NCI-H446 (cell line): ENCODE measurements at regions not wholly inside any gene's neighbourhood (a gene's known extent, or its start where the extent isn't known, plus 50 kb on each side); places are given as distances from the start of the nearest gene placed in this dataset.

Source experiments
- DNase-seq, 2 experiments: peaks; one replicate each; lab custom pipeline; 2025; lab: John Stamatoyannopoulos, UW

DNA sequence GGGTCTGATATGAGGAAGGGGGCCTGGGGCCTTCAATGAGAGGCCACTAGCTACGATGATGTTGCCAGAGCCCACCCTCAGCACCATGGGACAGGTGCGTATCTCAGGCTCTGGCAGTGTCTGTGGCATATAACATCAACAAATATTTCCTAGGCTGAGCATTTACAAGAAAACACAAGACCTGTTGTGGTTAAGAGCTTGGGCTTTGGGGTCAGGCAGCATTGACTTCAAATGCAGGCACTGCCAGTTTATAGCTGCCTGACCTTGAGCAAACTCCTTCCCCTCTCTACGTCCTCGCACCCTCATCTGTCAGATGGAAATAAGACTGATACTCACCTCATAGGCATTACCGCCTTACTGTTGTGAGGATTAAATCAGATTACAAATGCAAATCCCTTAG is 156.0 kb downstream of the KATNAL1 start:
- no peak for DNase-seq

DNA sequence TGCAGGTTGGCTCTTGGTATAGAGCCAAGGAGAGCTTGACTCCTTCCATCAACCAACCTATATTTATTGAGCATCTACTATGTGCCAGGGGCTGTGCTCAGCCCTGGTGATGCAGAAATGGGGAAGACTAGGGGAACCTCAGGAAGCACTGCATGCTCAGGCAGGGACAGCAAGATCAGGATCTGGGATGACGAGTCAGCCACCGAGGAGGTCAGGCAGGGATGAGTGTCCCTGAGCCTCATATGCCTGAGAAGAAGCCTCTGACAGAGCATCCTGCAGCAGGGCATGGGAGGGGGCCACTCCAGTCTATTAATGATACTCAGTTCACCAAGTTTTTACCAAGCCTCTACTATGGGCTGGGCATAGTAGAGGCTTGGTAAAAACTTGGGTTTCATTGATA is 158.1 kb downstream of the KATNAL1 start:
- DNase-seq, result no peak

DNA sequence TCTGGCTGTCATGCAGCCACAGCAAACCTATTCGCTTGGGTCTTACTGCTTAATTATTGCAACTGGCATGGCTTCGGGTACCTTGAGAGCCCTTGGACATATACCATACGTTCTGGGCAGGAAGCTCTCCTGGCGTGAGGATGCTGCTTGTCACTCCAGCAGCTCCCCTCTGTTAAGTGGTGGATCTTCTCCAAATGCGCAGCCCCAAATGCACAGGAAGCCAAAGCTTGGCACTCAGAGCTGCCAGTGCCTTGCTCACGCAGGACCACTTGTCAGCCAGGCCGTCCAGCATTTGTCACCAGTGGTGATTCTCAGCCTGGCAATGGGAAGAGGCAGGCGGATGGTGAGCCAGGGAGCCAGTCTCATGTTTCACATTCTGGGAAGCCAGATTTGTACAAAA is 158.6 kb downstream of the KATNAL1 start:
- peak in 1 of 2 experiments; percentile 16 for DNase-seq

DNA sequence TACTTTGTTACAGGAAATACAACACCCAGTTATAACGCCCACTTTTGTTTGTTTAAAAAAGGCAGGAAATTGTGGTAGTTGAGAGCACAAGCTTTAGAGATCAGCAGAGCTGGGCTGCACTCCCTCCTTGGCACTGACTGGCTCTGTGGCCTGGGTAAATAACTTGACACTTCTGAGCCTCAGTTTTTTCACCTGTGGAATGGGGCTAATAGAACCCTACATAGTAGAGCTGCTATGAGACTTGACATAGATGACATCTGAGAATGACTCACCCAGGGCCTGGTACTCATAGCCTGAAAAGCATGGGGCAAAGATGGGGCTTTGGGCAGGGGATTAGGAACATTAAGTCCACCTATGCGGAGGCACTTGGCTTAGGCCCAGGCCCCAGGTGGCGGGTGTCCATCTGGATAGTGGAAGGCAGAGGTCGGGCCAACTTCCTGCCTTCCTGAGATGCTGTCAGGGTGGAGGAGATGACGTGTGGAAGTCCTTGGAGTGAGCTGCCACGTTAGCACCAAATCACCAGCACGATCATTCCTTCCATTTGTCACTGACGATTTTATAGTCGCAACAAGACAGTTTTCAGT is 159.1 kb downstream of the KATNAL1 start:
- DNase-seq, result no peak

DNA sequence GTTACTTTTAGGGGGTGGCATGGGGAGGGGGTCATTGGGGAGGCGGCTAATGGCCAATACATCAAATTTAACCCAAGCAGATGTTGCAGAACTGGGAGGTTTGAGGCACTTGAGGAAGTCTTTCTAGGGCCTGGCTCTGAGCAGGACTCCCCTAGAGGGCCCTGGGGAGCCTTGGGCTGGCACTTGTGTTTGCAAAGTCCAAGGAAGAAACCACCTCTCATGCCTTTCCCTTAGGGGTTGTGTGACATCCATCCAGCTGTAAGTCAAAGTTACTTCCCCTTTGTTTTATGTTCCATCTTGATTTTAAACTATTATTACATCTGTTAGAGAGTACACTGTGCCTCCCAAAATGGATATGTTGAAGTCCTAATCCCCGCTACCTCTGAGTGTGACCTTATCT is 159.9 kb downstream of the KATNAL1 start:
- no peak for DNase-seq

DNA sequence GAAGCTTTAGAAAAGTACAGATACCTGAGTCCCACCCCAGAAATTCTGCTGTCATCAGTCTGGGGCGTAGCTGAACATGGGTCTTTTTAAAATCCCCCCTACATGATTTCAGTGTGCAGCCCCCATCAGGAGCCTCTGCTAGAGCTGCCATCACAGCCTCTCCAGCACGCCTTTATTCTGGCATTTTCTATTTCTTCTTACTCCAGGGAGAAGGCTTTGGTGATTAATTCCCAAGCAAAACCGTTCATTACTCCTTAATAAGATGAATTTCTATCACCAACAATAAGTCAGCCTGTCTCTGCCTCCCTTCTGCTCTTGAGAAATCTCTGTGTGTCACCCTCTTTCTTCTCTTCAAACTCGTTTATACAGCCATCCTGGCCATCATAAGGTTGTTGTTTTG is 160.3 kb downstream of the KATNAL1 start:
- DNase-seq, result no peak

DNA sequence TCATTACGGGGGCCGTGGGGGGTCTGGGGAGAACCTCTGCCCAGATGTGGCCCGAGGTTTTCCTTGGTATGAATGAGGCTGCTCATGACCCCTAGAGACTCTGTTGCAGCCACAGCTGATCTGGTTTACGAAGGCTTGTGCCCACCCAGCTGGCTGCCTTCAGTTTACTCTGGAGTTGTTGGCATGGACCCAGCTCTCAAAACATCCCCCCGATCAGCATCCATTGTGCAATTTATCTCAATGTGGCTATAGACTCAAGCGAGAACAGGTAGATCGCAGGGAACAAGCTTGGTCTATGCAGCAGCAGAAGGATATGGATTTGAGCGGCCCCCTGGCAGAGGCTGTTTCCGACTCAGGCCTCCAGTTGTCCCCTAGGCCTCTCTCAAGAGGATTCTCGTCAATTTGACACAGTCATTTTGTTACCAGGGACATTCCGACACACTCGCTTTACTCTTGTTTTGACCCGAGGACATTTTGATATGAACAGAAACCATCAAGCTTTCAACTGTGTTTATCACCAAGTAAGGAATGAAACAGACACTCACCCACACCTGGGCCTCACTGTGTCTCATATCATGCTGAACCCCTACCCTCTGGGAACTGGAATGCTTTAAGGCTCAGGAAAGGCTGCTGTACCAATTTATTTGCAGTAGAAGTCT is 161.5 kb downstream of the KATNAL1 start:
- no peak for DNase-seq

DNA sequence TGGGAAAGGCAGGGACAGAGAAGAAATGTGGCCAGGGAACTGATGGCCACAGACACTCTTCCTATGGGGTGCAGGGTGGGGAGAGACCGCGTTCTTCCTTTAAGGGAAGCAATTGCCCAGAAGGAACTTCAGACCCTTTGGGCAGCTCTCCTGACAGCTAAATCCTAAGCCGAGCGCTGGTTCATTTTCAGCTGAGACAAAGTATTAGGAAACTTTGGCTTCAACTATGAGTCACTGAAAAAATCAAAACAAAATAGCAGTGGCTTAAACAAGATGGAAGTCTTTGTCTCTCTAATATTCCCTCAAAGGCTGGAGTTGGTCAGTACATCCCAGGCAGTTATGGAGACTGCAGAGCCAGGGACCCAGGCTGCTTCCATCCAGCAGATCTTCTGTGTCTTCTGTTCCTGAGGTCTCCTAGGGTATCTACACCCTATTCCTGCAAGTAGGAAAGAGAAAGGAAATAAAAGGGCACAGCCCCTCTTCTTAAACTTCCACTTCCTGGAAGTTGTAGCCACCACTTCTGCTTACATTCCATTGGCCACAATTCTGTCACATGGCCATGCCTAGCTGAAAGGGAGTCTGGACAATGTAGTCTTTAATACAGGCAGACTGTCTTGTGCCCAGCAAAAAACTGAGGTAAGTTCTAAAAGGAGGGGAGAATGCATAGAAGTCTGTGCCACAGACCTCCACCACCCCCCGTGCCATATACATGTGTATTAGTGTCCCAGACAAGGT is 163.5 kb downstream of the KATNAL1 start:
- DNase-seq, result no peak

DNA sequence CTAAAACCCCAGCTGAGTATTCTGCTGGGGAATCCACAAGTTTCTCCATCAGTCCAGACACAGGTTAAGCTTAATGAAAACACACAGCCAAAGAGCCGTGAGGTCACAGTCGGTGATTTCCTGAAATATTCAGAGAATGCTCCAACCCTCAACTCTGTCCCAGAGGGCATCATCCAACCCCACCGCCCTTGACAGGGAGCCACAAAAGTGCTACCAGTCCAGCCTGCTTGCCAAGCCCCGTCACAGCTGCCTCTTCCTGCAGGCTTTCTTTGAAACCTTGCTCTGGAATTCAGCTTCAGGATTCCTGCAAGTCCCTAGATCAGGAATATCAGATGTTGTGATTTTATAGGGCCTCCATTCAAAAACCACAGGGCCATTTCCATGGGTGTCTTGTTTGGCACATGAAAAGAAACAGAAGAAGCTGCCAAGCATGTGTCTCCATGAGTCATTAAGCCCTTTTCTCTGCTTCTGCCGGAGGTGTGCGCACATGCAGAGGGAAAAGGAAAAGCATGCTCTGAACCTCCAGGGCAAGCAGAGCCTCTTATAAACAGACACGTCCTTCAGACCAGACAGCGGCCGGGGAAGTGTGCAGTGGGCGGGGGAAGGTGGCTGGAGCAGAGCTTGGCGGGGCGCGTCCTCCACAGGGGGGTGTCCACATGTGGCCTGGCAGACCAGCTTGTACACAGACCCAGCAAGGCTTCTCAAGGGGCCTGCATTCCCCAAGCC is 164.7 kb downstream of the KATNAL1 start:
- DNase-seq, result peak in 1 of 2 experiments; percentile 2

DNA sequence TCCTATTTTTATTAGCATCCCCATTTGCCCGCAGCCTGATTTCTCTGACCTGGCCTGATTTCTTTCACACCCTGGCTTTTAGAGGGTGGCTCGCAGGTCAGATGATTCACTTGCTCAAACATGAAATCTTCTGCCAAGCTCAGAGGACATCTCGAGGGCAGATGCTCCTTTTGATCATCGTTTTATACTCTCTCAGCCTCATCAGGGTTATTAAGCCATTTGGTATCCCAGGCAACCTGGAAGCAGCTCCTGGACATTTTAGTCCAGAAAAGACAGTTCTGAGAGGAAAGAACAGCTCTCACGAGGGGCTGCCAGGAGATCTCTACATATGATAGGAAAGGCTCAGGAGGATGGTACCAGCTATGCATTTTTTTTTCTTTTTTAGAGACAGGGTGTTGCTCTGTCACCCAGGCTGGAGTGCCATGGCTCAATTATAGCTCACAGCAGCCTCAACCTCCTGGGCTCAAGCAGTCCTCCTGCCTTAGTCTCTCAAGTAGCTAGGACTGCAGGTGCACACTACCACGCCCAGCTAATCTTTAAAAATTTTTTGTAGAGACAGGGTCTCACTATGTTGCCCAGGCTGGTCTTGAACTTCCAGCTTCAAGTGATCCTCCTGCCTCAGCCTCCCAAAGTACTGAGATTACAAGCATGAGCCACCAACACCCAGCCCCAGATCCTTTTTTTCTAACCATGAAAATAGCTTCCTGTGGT is 165.4 kb downstream of the KATNAL1 start:
- DNase-seq, result no peak

DNA sequence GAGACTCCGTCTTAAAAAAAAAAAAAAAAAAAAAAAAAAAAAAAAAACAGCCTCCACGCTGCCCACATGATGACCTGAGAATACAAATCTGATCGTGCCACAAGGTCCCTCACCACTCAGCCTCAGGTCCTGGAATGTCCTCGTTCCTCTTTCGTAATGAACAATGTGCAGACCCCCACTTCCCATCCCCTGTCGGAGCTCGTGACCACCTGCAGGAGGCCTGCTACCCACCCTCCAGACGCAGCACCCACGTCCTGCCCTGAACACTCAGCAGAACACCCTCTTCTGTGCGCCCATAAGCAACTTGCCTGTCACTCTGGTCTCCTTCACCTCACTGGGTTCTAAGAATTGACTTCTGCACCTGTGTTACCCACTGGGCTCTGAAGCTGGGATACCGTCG is 166.4 kb downstream of the KATNAL1 start:
- no peak for DNase-seq

DNA sequence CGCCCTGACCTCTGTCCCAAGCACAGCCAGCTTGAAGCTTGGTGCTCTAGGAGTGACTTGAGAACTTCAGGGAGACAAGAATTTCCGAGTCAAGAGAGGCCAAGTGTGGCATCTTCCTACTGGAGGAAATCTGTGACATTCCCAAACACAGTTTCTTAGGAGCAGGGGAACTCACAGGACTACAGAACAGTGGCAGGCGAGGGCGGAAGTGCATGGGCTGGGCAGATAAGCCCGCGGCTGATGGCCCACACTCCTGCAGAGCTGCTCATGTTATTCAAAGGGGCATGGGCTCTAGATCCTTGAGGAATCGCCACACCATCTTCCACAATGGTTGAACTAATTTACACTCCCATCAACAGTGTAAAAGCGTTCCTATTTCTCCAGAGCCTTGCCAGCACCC is 168.8 kb downstream of the KATNAL1 start:
- no peak for DNase-seq

DNA sequence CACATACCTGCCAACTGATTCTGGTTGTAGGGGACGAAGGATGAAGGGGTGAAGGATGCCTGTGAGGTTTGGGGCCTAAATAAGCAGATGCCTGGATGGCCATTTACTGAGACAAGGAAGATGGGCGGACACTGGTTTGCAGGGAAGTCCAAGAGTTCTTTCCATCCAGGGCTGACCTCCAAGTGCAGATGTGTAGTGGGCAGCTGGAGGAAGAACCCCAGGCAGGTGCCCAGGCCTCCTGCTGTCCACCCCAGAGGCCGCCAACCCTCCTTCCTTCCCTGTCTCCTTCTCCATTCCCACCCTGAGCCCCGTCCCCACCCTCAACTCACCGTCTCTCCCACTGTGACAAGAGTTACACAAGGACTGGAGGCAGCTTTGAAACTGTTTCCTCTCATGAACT is 171.5 kb downstream of the KATNAL1 start:
- no peak for DNase-seq

DNA sequence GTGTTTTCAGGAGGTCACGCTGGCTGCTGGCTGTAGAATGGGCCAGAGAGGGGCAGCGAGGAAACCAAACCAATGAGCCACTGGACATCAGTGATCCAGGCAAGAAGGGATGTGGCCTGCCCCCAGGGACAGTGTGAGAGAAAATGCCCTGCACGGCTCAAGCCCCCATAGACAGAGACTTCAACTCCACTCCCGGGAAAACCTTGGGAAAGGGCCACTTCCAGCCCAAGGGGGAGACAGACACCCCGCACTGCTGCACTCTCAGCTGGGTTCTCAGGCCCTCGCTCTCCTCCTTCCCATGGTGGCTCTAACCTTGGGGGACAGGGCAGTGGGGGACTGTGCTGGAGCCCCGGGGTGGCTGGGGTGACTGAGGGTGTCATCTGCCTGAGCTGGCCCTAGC is 172.0 kb downstream of the KATNAL1 start:
- DNase-seq, result no peak

DNA sequence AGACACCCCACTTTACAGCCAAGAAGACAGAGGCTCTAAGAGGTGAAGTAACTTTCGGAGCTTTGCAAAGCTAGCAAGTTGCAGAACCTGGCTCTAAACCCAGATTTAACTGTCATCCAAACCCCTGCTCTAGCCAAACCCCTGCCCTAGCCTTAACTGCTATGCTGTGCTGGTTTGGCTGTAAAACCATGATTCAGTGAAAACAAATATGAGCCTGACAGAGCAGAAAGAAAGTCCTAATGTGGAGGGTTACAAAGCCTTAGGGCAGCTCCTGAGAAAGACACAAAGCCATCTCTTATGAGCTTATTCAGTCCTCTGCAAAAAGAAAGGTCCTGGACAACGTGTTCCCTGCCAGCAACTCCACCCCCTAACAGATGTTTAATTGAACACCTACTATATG is 172.8 kb downstream of the KATNAL1 start:
- DNase-seq, result no peak

DNA sequence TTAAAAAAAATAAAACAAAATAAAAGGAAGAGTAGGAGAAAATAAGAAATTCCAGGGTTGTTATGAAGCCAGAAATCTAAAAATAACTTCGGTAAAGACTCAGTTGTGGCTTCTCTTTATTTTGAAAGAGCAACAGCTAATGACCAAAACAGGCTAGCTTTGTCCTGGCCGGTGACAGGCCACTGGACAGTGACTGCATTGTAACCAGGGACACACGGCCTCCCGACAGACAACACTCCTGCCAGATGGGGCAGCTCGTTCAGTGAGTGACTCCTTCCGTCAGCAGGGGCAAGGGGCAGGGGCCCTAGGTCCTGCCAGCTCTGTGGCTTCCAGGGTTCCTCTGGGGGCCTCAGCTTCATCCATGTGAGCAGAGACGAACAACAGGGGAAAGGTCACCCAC is 173.4 kb downstream of the KATNAL1 start:
- DNase-seq, result no peak

DNA sequence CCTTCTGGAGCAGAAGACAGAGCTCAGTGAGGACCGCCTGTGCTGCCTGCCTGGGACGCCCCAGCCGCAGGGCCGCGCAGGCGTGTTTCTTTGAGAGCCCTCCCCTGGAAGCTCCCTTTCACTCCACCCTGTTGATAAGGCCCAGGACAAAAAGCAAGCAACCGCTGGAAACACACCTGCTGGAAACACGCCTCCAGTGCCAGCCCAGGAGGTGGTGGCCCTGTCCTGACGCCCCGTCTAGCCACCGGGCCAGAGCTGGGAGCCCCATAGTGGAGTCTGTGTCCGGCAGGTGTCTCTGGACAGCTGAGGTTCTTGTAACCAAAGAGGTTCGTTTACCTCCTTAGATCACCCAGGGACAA is 173.8 kb downstream of the KATNAL1 start:
- no peak for DNase-seq

DNA sequence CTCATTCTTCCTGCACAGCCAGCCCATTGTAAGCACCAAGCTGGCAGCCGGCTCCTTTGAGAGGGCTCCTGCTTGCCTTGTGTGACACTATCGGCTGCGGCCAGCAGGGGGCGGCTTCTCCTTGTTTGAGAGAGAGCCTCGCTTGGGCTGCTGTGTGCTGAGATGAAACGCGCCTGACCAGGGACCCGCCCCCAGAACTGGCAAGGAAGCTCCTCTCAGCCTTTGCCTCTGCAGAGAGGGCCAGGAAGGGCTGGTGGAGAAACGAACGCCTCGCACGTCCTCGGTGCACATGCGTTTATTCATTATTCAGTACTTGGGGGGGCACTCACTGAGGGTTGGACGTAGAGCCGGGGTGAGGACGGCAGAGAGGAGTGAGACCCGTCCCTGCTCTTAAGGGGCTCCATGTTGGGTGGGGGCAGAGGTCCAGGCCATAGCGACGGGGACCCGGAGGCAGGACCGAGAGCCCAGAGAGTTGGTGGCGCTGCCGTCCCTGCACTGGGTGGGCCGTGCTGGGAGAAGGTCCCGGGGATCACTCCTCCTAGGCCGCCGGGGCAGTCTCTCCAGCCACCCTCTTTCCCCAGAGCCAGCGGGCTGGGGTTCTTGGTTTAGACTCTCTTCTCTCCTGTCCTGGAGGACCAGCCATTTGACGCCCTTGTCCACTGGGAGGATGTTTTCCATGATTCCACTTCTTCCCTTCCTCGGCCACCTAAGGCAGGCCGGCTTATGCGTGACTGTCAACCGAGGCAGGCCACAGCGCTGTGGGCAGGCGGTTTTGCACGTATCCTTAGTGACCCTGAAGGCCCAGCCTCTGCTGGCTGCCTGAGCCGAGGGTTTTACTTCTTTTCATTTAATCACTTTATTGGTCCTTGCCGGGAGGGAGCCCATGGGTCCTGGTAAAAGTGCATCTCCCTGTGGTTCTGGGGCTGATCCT is 174.5 kb downstream of the KATNAL1 start:
- DNase-seq, result peak; percentile 55 to 80

DNA sequence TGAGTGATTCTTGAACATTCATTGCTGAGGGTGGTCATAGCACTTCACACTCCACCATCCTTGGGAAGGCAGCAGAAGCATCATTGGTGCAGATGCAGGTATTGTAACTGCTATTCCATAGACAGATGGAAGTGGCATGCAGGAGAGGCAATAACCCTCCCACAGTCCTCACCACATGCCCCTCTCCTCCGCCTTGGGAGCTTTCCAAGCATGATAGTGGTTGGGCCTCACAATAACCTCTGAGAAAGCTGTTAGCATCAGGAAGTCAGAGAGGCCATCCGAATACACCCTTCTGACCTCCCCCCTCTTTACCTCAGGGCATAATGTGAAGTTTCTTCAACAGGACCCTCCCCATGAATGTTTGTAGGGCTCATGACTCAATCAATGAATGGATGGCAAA is 177.9 kb downstream of the KATNAL1 start:
- DNase-seq, result no peak

DNA sequence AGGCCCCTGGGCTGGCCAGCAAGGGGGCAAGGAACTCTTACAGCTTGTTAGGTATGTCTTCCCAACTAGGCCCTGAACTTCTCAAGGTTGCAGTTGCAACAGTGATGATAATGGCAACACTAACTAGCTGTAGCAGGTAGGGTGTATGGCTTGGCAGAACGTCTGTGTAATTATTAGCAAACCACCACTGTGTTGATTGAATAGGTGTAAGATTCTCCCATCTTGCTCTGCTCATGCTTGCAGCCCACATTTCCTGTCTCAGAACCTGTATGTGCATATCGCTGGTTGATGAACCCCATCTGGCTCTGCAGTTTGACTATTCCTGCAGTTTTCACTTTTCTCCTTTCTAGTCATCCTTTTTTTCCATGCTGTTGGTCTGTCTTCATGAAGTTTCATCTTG is 178.8 kb downstream of the KATNAL1 start:
- DNase-seq, result no peak

DNA sequence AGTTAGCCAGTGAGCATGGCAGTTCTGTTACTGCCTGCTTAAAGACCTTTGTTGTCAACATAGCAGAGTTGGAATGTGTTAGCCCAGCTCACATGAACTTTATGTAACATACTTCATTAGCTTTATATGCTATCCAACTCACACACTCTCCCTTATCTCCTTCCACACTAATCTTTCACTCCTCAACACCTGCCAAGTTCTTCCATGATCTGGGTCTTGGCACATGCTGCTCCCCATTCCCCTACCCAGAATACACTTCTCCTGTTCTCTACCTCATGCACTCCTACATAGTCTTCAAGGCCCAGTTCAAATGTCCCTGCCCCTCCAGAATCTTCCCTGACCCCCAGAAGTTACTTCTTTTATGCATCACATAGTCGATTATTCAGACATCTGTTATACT is 179.3 kb downstream of the KATNAL1 start:
- no peak for DNase-seq
